ENCODE measurements at regions not wholly inside any gene's neighbourhood (a gene's known extent, or its start where the extent isn't known, plus 50 kb on each side); places are given as distances from the start of the nearest gene placed in this dataset.

GRCh38 chr10:128318913-128319312 is 192.7 kb upstream of the MKI67 start:
- DNase-seq = no peak

GRCh38 chr10:128322106-128322505 is 195.9 kb upstream of the MKI67 start:
- DNase-seq = no peak

- DNase-seq = no peak
These were observed 196.7 kb upstream of the MKI67 start for GRCh38 chr10:128322950-128323349.

- no peak for DNase-seq
These were observed 198.0 kb upstream of the MKI67 start for GRCh38 chr10:128324058-128324827.

GRCh38 chr10:128325788-128326187 is 199.6 kb upstream of the MKI67 start:
- DNase-seq = no peak

- no peak for DNase-seq
These were observed 200.0 kb upstream of the MKI67 start for GRCh38 chr10:128326251-128326650.

- no peak for DNase-seq
These were observed 200.6 kb upstream of the MKI67 start for GRCh38 chr10:128326851-128327250.

- DNase-seq = no peak
These were observed 210.2 kb upstream of the MKI67 start for GRCh38 chr10:128336401-128336800.

- no peak for DNase-seq
These were observed 211.7 kb upstream of the MKI67 start for GRCh38 chr10:128337860-128338378.

- DNase-seq = no peak
These were observed 212.7 kb upstream of the MKI67 start for GRCh38 chr10:128338951-128339350.

- DNase-seq = no peak
These were observed 213.5 kb upstream of the MKI67 start for GRCh38 chr10:128339753-128340152.

GRCh38 chr10:128345353-128345752 is 219.1 kb upstream of the MKI67 start:
- no peak for DNase-seq

GRCh38 chr10:128360783-128361182 is 234.6 kb upstream of the MKI67 start:
- no peak for DNase-seq

GRCh38 chr10:128361487-128361886 is 235.3 kb upstream of the MKI67 start:
- DNase-seq = no peak

GRCh38 chr10:128362514-128362913 is 236.3 kb upstream of the MKI67 start:
- DNase-seq = no peak

GRCh38 chr10:128364631-128365030 is 238.4 kb upstream of the MKI67 start:
- DNase-seq = no peak

- no peak for DNase-seq
These were observed 239.0 kb upstream of the MKI67 start for GRCh38 chr10:128365156-128365725.

- no peak for DNase-seq
These were observed 241.6 kb upstream of the MKI67 start for GRCh38 chr10:128367807-128368206.

- no peak for DNase-seq
These were observed 243.0 kb upstream of the MKI67 start for GRCh38 chr10:128369101-128369650.

- no peak for DNase-seq
These were observed 247.0 kb upstream of the MKI67 start for GRCh38 chr10:128373071-128373749.

- no peak for DNase-seq
These were observed 247.6 kb upstream of the MKI67 start for GRCh38 chr10:128373831-128374230.

GRCh38 chr10:128375171-128375570 is 248.9 kb upstream of the MKI67 start:
- DNase-seq = no peak

- DNase-seq = no peak
These were observed 251.3 kb upstream of the MKI67 start for GRCh38 chr10:128377364-128377987.

Data from NCI-H69 (cell line).